ENCODE measurements at regions not wholly inside any gene's neighbourhood (a gene's known extent, or its start where the extent isn't known, plus 50 kb on each side); places are given as distances from the start of the nearest gene placed in this dataset.

DNA sequence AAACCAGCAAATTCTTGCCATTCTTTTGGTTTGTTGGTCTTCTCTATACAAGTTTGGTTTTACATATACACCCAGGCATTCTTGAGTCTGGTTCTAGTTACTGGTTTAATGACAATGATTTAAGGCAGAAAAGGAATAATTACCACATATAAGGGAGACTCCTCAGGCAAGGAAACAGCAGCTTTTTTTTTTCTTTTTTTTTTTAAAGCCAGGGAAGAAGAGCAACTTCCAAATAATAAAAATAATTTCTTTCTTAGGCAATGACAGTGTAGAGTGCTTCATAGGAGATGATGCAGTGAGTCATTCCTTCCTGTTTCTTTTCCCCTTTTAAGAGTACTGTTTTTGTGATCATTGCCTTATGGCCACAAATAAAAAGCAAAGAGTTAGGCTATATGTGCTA is 289.7 kb downstream of the DKK2 start:
- H3K4me3 ChIP-seq (replicated peaks; ENCODE audit: low read depth, low read length) = no peak overlapping the region
- TF ChIP-seq, protein P1, sequence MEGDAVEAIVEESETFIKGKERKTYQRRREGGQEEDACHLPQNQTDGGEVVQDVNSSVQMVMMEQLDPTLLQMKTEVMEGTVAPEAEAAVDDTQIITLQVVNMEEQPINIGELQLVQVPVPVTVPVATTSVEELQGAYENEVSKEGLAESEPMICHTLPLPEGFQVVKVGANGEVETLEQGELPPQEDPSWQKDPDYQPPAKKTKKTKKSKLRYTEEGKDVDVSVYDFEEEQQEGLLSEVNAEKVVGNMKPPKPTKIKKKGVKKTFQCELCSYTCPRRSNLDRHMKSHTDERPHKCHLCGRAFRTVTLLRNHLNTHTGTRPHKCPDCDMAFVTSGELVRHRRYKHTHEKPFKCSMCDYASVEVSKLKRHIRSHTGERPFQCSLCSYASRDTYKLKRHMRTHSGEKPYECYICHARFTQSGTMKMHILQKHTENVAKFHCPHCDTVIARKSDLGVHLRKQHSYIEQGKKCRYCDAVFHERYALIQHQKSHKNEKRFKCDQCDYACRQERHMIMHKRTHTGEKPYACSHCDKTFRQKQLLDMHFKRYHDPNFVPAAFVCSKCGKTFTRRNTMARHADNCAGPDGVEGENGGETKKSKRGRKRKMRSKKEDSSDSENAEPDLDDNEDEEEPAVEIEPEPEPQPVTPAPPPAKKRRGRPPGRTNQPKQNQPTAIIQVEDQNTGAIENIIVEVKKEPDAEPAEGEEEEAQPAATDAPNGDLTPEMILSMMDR (IDR thresholded peaks at IDR 0.05; ENCODE audit: low read length, missing control alignments) = no peak
- DNase-seq (ENCODE audit: low read depth) = peak; percentile 47

DNA sequence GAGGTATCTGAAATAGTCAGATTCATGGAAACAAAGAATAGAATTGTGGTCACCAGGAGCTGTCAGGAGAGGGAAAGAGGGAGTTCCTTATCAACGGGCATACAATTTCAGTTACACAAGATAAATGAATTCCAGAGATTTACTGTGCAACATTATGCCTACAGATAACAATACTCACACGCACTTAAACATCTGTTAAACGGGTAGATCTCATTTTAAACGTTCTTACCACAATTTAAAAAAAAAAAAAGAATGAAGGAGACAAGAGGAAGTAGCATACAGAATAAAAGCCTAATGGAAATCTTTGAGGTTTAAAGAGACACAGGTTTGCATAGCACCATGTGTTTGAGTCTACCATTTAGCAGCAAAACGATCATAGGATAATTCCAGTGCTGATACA is 298.0 kb downstream of the DKK2 start:
- no peak overlapping the region for H3K4me3 ChIP-seq (replicated peaks; ENCODE audit: low read depth, low read length)
- TF ChIP-seq, protein P1 (IDR thresholded peaks at IDR 0.05; ENCODE audit: low read length, missing control alignments) = no peak
- no peak for DNase-seq (ENCODE audit: low read depth)

DNA sequence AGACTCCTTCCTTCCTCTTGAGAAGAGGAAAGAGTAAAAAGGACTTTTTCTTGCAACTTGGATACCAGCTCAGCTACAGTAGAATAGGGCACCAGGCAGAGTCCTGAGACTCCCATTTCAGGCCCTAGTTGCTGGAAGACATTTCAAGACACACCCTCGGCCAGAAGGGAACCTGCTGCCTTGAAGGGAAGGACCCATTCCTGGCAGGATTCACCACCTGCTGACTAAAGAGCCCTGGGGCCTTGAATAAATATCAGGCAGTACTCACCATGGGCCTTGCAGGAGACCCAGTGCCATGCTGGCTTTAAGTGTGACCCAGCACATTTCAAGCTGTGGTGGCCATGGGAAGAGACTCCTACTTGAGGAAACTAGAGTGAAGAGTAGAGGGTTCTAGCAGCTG is 317.6 kb downstream of the DKK2 start:
- H3K4me3 ChIP-seq (replicated peaks; ENCODE audit: low read depth, low read length) = no peak overlapping the region
- TF ChIP-seq, protein P1 (IDR thresholded peaks at IDR 0.05; ENCODE audit: low read length, missing control alignments) = no peak

DNA sequence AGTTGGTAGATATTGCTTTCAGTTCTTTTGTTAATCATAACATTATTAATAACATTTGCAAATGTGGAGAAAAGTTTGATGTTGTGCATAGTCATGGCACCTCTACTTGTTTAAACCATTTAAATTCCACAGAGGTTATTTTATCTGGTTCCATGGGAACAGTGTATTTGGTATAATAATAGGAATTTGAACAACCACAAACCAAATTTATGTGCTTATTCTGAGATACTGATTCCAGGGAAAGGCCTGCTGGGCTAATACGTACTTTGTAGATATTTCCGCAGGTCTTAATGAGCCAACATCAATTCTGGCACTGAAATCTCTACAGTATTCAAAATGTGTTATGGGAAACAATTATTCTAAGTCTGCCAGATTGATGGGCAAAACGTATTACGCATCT is 319.0 kb downstream of the DKK2 start:
- no peak overlapping the region for H3K4me3 ChIP-seq (replicated peaks; ENCODE audit: low read depth, low read length)
- DNase-seq (ENCODE audit: low read depth) = peak; percentile 7
- TF ChIP-seq, protein P1 (IDR thresholded peaks at IDR 0.05; ENCODE audit: low read length, missing control alignments) = no peak

More for the DNA sequence above, 317.6 kb downstream of the DKK2 start:
- no peak for DNase-seq (ENCODE audit: low read depth)

DNA sequence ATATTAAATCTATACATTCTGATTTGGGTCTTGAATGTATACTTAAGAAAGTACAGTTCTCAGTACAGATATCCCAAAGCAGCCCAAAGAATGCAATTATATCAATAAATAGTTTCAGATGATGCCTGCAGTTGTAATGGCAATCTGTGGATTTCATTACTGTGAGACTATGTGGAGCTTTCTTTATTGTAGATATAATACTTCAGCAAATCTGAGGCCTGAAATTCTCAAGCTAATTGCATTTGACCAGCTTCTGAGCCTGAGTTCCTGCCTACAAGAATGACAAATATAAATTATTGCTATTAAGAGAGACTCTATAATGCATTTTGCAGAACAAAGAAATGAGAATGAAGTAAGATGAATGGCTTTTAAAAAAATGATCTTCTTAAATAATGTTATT is 320.3 kb downstream of the DKK2 start:
- no peak for DNase-seq (ENCODE audit: low read depth)
- no peak overlapping the region for H3K4me3 ChIP-seq (replicated peaks; ENCODE audit: low read depth, low read length)
- TF ChIP-seq, protein P1 (IDR thresholded peaks at IDR 0.05; ENCODE audit: low read length, missing control alignments) = no peak

DNA sequence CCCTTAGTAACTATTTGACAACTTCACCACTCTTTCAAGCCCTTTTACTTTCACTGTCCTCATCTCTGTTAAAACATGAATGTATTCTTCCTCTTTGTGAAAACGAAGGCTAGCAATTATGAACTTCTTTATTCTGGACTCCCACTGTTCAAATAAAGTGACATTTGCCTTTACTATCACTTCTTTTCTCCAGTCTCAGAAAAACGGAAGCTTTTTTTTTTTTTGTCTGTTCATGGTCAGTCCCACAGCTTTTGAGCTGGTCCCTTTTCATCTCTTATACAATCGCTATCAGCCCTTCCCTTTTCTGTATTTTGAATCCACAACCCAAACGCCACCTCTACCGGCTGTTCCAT is 327.7 kb downstream of the DKK2 start:
- DNase-seq (ENCODE audit: low read depth) = no peak
- no peak overlapping the region for H3K4me3 ChIP-seq (replicated peaks; ENCODE audit: low read depth, low read length)
- TF ChIP-seq, protein P1 (IDR thresholded peaks at IDR 0.05; ENCODE audit: low read length, missing control alignments) = no peak

DNA sequence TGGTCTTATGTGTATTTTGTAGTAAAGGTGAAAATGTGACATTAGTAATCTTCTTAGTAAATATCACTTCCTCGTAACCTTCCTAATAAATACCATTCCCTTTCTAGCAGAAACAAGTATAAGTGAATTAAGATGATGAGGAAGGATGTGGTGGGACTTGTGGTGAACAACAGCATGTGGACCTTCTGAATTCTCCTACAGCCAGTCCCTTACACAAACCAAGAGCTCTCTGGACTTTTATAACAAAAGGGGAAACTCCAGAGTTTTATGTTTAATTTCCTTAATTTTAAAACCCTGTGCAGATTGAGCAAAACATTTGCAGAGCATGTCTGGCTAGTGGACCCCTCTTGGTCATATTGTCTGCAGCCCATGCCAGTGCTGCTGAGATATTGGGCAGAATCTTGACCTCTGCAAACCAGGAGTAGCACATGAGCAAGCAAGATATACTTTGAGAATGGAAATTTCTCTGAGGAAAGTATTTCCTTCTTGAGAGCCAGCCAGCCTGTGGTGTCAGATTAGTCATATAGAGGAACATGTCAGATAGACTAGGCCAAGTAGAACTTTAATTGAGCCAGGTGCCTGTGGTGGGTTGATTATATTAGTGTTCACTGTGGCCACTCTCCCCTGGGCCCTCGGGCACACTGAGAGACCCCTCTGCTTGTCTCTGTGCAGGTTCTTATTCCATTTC is 328.2 kb downstream of the DKK2 start:
- no peak overlapping the region for H3K4me3 ChIP-seq (replicated peaks; ENCODE audit: low read depth, low read length)
- TF ChIP-seq, protein P1 (IDR thresholded peaks at IDR 0.05; ENCODE audit: low read length, missing control alignments) = no peak
- peak; percentile 22 for DNase-seq (ENCODE audit: low read depth)
